Body of pancreas (tissue), 4 donors: ENCODE measurements at regions not wholly inside any gene's neighbourhood (a gene's known extent, or its start where the extent isn't known, plus 50 kb on each side); places are given as distances from the start of the nearest gene placed in this dataset.

Experiments used
- ATAC-seq: fragments of 150-250 bp; one replicate; pipeline ENCODE4 v1.9.1; 2016
- DNase-seq, 4 donors: peaks; one replicate each; pipeline ENCODE4 v3.0.0-alpha.2; 2019
- H3K27ac ChIP-seq, 4 donors: fragments of 200-600 bp; sonication (generic); 1 replicate in 3 of 4; 2 replicates in 1 of 4; pipeline versions ENCODE4 v1.5.1 to v1.6.1; 2016 to 2019; ENCODE audit warnings: mild to moderate bottlenecking in 1 of 4, mixed read lengths in 1 of 4, moderate library complexity in 1 of 4
- H3K27me3 ChIP-seq, 2 donors: fragments of 200-600 bp; sonication (generic); one replicate each; pipeline ENCODE4 v1.6.0; 2016; ENCODE audit warnings: mild to moderate bottlenecking in 1 of 2
- H3K36me3 ChIP-seq, 2 donors: fragments of 200-600 bp; sonication (generic); replicated peaks in 1 of 2; 2 replicates each; pipeline ENCODE4 v1.5.1; 2016; ENCODE audit warnings: low read depth in 2 of 2; ENCODE audit not compliant: insufficient read depth in 1 of 2
- H3K4me1 ChIP-seq: fragments of 200-600 bp; sonication (generic); one replicate; pipeline ENCODE4 v1.6.0; 2016
- H3K4me3 ChIP-seq, 2 donors: fragments of 200-600 bp; sonication (generic); 1 replicate in 1 of 2; 2 replicates in 1 of 2; pipeline ENCODE4 v1.5.1; 2016 to 2019
- H3K9me3 ChIP-seq, 3 donors: fragments of 200-600 bp; sonication (generic); 1 replicate in 2 of 3; 2 replicates in 1 of 3; pipeline ENCODE4 v1.5.1; 2016
- POLR2A ChIP-seq, 3 donors: fragments of 450-650 bp; IDR thresholded peaks; one replicate each; pipeline ENCODE4 v1.6.1; 2016; ENCODE audit warnings: antibody characterized with exemption in 3 of 3, mild to moderate bottlenecking in 2 of 3
- WGBS, 2 donors: methylation state at CpG; one replicate each; pipeline ENCODE4 v1.1.5; 2017; 5-methylcytosine and 5-hydroxymethylcytosine counted together
- intact Hi-C: fragments of 100-400 bp; cut with DNase I; formaldehyde crosslinking; loops from one replicate; pipeline ENCODE4 v1.15.1; 2023
- TF ChIP-seq, protein P1 (sequence below), 7 experiments: fragments of 450-650 bp in 4 of 7; fragments of 200-600 bp in 3 of 7; sonication (generic) in 3 of 7; IDR thresholded peaks; one replicate each; pipeline ENCODE4 v1.5.1; 2016 to 2019; ENCODE audit warnings: antibody characterized with exemption in 7 of 7

DNA sequence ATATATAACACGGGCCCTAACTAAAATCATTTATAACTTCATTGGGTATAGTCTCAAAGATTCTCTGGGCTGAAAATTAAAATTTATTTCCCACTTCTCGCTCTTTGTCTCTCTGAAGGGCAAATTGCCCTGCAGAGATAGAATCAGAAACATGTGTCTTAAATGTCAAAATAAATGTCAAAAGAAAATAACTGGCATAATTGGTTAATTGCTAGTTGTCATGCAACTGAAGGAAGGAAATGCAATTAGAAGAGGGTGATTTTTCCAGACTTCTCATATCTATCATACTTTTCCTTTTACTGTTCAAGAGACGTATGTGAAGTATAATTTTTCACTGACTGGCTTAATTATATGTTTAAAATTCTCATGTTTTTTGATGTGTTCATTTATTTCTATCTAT lies 80.3 kb upstream of the HMGCLL1 start:
- intact Hi-C loops, result no loop called here
- Histone ChIP-seq H3K4me1 (no peaks in the 10 kb centered on the region), H3K36me3 (no peaks in the 10 kb centered on the region), H3K27ac (no peak overlapping the region), H3K9me3 (peaks cover 0 to 3% (median 0%) of the 10 kb centered on the region in 3 donors), H3K27me3 (no peaks in the 10 kb centered on the region), H3K4me3 (no peak overlapping the region)
- DNase-seq (no peak), ATAC-seq (no peak)
- WGBS, 2 donors, result 63 to 70% methylated on average over 3 of the region's 3 CpGs
- TF ChIP-seq, protein P1, sequence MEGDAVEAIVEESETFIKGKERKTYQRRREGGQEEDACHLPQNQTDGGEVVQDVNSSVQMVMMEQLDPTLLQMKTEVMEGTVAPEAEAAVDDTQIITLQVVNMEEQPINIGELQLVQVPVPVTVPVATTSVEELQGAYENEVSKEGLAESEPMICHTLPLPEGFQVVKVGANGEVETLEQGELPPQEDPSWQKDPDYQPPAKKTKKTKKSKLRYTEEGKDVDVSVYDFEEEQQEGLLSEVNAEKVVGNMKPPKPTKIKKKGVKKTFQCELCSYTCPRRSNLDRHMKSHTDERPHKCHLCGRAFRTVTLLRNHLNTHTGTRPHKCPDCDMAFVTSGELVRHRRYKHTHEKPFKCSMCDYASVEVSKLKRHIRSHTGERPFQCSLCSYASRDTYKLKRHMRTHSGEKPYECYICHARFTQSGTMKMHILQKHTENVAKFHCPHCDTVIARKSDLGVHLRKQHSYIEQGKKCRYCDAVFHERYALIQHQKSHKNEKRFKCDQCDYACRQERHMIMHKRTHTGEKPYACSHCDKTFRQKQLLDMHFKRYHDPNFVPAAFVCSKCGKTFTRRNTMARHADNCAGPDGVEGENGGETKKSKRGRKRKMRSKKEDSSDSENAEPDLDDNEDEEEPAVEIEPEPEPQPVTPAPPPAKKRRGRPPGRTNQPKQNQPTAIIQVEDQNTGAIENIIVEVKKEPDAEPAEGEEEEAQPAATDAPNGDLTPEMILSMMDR (IDR thresholded peaks at IDR 0.05), result no peak
- TF ChIP-seq POLR2A (IDR thresholded peaks at IDR 0.05), result no peak

DNA sequence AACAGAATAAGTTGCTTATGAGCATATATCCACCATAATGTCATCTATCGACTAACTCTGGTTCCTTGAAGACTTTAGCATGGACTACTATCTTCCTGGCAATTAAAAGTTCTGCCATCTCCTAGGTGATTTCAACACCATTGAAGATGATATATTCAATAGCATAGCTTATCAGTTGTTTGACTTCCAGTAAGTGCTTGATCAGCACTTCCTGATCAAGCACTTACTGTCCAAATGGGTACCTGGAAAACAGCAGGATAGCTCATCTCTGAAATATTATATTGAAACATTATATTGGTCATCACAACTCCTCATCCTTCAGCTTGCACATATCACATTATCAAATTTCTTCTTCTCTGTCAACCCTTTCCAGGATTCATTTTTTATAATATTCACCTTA lies 75.5 kb upstream of the HMGCLL1 start:
- Histone ChIP-seq H3K36me3 (no peaks in the 10 kb centered on the region), H3K4me1 (no peaks in the 10 kb centered on the region), H3K27ac (no peak overlapping the region), H3K9me3 (no peaks in the 10 kb centered on the region), H3K4me3 (no peak overlapping the region), H3K27me3 (no peaks in the 10 kb centered on the region)
- DNase-seq (no peak), ATAC-seq (no peak)
- intact Hi-C loops, result no loop called here
- WGBS, 2 donors, result 81 to 87% methylated on average over 1 of the region's 1 CpG
- TF ChIP-seq, protein P1 (IDR thresholded peaks at IDR 0.05), result no peak
- no peak for TF ChIP-seq POLR2A (IDR thresholded peaks at IDR 0.05)

DNA sequence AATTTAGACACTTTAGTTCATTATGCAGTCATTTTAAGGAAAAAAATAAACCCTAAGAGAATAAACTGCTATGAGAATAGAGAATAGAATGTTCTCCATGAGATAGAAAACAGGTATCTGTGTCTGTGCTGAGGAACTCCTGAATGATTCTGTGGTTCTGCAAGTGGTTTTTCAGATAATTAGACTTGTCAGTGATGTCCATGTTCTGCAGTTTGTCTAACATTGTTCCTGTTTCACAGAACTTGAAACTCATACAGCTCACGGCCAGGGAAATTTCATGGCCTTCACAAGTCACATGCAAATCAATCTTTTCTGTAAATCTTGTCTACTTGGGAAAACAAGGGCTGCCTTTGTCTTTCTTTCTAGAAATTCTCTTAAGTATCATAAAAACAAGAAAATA lies 73.4 kb upstream of the HMGCLL1 start:
- no peak overlapping the region for H3K27ac ChIP-seq
- H3K4me3 ChIP-seq, result no peak overlapping the region
- H3K4me1 ChIP-seq, result no peaks in the 10 kb centered on the region
- no peak for ATAC-seq
- 19 to 21% methylated on average over 1 of the region's 1 CpG for WGBS, 2 donors
- H3K9me3 ChIP-seq, result no peaks in the 10 kb centered on the region
- H3K36me3 ChIP-seq, result no peaks in the 10 kb centered on the region
- DNase-seq, result no peak
- no peak for TF ChIP-seq POLR2A (IDR thresholded peaks at IDR 0.05)
- TF ChIP-seq, protein P1 (IDR thresholded peaks at IDR 0.05), result no peak
- intact Hi-C loops, result no loop called here
- H3K27me3 ChIP-seq, result no peaks in the 10 kb centered on the region

DNA sequence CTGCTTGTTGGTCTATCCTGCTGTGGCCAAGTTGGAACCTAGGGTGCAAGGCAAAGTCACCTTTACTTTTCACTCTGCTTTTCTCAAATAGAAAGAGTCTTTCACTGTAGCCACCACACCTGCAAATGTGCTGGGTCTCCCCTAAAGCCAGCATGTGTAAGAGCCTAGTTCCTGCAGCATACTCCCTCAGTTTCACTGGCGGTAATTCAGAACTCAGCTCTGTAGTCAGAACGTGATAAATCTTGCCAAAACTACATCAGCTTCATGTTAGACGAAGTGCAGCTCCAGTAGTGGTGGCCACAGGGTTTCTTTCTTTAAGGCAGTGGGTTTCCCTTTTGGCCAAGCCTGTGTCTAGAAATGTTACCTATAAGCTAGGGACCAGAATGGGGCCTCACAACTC lies 72.0 kb upstream of the HMGCLL1 start:
- TF ChIP-seq POLR2A (IDR thresholded peaks at IDR 0.05), result no peak
- TF ChIP-seq, protein P1 (IDR thresholded peaks at IDR 0.05), result no peak
- WGBS, 2 donors, result 71 to 95% methylated on average over 3 of the region's 3 CpGs
- Histone ChIP-seq H3K27me3 (no peaks in the 10 kb centered on the region), H3K27ac (no peak overlapping the region), H3K9me3 (no peaks in the 10 kb centered on the region), H3K36me3 (no peaks in the 10 kb centered on the region), H3K4me3 (no peak overlapping the region), H3K4me1 (no peaks in the 10 kb centered on the region)
- intact Hi-C loops, result no loop called here
- DNase-seq, result no peak
- ATAC-seq, result no peak

DNA sequence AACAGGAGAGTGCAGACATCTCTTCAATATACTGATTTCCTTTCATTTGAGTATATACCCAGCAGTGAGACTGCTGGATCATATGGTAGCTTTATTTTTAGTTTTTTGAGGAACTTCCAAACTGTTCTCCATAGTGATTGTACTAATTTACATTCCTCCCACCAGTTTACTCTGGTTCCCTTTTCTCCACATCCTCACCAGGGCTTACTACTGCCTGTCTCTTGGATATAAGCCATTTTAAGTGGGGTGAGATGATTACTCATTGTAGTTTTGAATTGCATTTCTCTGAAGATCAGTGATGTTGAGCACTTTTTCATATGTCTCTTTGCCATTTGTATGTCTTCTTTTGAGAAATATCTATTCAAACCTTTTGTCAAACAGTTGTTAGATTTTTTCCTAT lies 64.9 kb upstream of the HMGCLL1 start:
- H3K36me3 ChIP-seq, result no peaks in the 10 kb centered on the region
- intact Hi-C loops, result no loop called here
- no peak overlapping the region for H3K27ac ChIP-seq
- H3K4me3 ChIP-seq, result no peak overlapping the region
- H3K4me1 ChIP-seq, result no peaks in the 10 kb centered on the region
- DNase-seq (no peak), ATAC-seq (no peak)
- H3K9me3 ChIP-seq, result no peaks in the 10 kb centered on the region
- TF ChIP-seq, protein P1 (IDR thresholded peaks at IDR 0.05), result no peak
- no peak for TF ChIP-seq POLR2A (IDR thresholded peaks at IDR 0.05)
- H3K27me3 ChIP-seq, result no peaks in the 10 kb centered on the region
